Coronary artery (tissue), 2 donors: ENCODE measurements at regions not wholly inside any gene's neighbourhood (a gene's known extent, or its start where the extent isn't known, plus 50 kb on each side); places are given as distances from the start of the nearest gene placed in this dataset.

ENCODE experiments used
- DNase-seq: peaks from one replicate; pipeline ENCODE4 v3.0.0-alpha.2; 2017; ENCODE audit warnings: low spot score
- H3K27ac ChIP-seq, 2 donors: fragments of 200-600 bp; sonication (generic); one replicate each; pipeline ENCODE4 v1.5.1; 2016 to 2019
- H3K4me3 ChIP-seq: fragments of 200-600 bp; sonication (generic); 2 replicates; pipeline ENCODE4 v1.5.1; 2016; ENCODE audit warnings: mild to moderate bottlenecking, moderate library complexity
- TF ChIP-seq, protein P1 (sequence below): fragments of 200-600 bp; sonication (generic); IDR thresholded peaks from one replicate; pipeline ENCODE4 v1.5.1; 2019; ENCODE audit warnings: antibody characterized with exemption

DNA sequence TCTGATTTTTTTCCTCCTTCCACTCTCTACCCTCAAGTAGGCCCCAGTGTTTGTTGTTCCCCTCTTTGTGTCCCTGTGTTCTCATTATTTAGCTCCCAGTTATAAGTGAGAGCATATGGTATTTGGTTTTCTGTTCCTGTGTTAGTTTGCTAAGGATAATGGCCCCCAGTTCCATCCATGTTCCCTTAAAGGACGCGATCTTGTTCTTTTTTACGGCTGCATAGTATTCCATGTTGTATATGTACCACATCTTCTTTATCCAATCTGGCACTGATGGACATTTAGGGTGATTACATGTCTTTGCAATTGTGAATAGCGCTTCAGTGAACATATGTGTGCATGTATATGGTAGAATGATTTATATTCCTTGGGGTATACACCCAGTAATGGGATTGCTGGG is 54.5 kb upstream of the BTC start:
- no peak overlapping the region for H3K4me3 ChIP-seq
- no peak overlapping the region for H3K27ac ChIP-seq
- DNase-seq, result no peak
- TF ChIP-seq, protein P1, sequence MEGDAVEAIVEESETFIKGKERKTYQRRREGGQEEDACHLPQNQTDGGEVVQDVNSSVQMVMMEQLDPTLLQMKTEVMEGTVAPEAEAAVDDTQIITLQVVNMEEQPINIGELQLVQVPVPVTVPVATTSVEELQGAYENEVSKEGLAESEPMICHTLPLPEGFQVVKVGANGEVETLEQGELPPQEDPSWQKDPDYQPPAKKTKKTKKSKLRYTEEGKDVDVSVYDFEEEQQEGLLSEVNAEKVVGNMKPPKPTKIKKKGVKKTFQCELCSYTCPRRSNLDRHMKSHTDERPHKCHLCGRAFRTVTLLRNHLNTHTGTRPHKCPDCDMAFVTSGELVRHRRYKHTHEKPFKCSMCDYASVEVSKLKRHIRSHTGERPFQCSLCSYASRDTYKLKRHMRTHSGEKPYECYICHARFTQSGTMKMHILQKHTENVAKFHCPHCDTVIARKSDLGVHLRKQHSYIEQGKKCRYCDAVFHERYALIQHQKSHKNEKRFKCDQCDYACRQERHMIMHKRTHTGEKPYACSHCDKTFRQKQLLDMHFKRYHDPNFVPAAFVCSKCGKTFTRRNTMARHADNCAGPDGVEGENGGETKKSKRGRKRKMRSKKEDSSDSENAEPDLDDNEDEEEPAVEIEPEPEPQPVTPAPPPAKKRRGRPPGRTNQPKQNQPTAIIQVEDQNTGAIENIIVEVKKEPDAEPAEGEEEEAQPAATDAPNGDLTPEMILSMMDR, result no peak

DNA sequence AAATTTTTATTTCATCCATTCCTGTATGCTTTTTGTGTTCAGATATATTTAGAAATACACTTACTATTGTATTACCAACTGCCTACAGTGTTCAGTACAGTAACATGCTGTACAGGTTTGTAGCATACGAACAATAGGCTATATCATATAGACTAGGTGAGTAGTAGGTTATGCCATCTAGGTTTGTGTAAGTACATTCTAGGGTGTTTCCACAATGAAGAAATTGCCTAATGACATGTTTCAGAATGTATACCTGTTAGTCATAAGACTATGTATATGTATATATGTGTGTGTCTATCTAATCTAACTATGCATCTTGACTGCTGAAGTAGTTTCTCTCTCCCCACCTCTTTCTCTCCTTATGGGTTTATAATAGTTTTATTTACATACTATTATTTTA is 51.5 kb upstream of the BTC start:
- DNase-seq, result no peak
- no peak overlapping the region for H3K4me3 ChIP-seq
- H3K27ac ChIP-seq, result no peak overlapping the region
- TF ChIP-seq, protein P1, result no peak
